ENCODE measurements at regions not wholly inside any gene's neighbourhood (a gene's known extent, or its start where the extent isn't known, plus 50 kb on each side); places are given as distances from the start of the nearest gene placed in this dataset.
"Not testable (repeated sequence)": the region's sequence is repeated elsewhere in the genome, so short reads cannot be mapped to it uniquely, and the experiment has no call there.

- no peak for DNase-seq (ENCODE audit: low read depth)
Measured at GRCh38 chr4:156545003-156545785, 426.4 kb downstream of the PDGFC start.

GRCh38 chr4:156539376-156539775 lies 432.2 kb downstream of the PDGFC start:
- DNase-seq (ENCODE audit: low read depth), result no peak

GRCh38 chr4:156538651-156539257 lies 432.8 kb downstream of the PDGFC start:
- no peak for DNase-seq (ENCODE audit: low read depth)

- no peak for DNase-seq (ENCODE audit: low read depth)
Measured at GRCh38 chr4:156538210-156538609, 433.4 kb downstream of the PDGFC start.

- DNase-seq (ENCODE audit: low read depth), result no peak
Measured at GRCh38 chr4:156537286-156537685, 434.3 kb downstream of the PDGFC start.

GRCh38 chr4:156536661-156537060 lies 434.9 kb downstream of the PDGFC start:
- no peak for DNase-seq (ENCODE audit: low read depth)

GRCh38 chr4:156534205-156534604 lies 437.4 kb downstream of the PDGFC start:
- DNase-seq (ENCODE audit: low read depth), result no peak

GRCh38 chr4:156528216-156528615 lies 443.4 kb downstream of the PDGFC start:
- no peak for DNase-seq (ENCODE audit: low read depth)

GRCh38 chr4:156527237-156527993 lies 444.2 kb downstream of the PDGFC start:
- no peak for DNase-seq (ENCODE audit: low read depth)

GRCh38 chr4:156523991-156524390 lies 447.6 kb downstream of the PDGFC start:
- no peak for DNase-seq (ENCODE audit: low read depth)

- DNase-seq (ENCODE audit: low read depth), result no peak
Measured at GRCh38 chr4:156523492-156523891, 448.1 kb downstream of the PDGFC start.

- no peak for DNase-seq (ENCODE audit: low read depth)
Measured at GRCh38 chr4:156521631-156522030, 450.0 kb downstream of the PDGFC start.

GRCh38 chr4:156517956-156518355 lies 453.6 kb downstream of the PDGFC start:
- DNase-seq (ENCODE audit: low read depth), result no peak

- no peak for DNase-seq (ENCODE audit: low read depth)
Measured at GRCh38 chr4:156517546-156517945, 454.1 kb downstream of the PDGFC start.

- DNase-seq (ENCODE audit: low read depth), result no peak
Measured at GRCh38 chr4:156516698-156517097, 454.9 kb downstream of the PDGFC start.

GRCh38 chr4:156515295-156515694 lies 456.3 kb downstream of the PDGFC start:
- no peak for DNase-seq (ENCODE audit: low read depth)

- no peak for DNase-seq (ENCODE audit: low read depth)
Measured at GRCh38 chr4:156512622-156513021, 459.0 kb downstream of the PDGFC start.

- not testable (repeated sequence) for DNase-seq (ENCODE audit: low read depth)
Measured at GRCh38 chr4:156509921-156510320, 461.7 kb downstream of the PDGFC start.

- no peak for DNase-seq (ENCODE audit: low read depth)
Measured at GRCh38 chr4:156505341-156505955, 466.2 kb downstream of the PDGFC start.

- DNase-seq (ENCODE audit: low read depth), result no peak
Measured at GRCh38 chr4:156503119-156503518, 468.5 kb downstream of the PDGFC start.

- DNase-seq (ENCODE audit: low read depth), result no peak
Measured at GRCh38 chr4:156501962-156502361, 469.6 kb downstream of the PDGFC start.

GRCh38 chr4:156499684-156500083 lies 471.9 kb downstream of the PDGFC start:
- no peak for DNase-seq (ENCODE audit: low read depth)

- no peak for DNase-seq (ENCODE audit: low read depth)
Measured at GRCh38 chr4:156497486-156497885, 474.1 kb downstream of the PDGFC start.
